Bronchial epithelial cell (primary cell): ENCODE measurements at regions not wholly inside any gene's neighbourhood (a gene's known extent, or its start where the extent isn't known, plus 50 kb on each side); places are given as distances from the start of the nearest gene placed in this dataset.

Experiments used
- DNase-seq: peaks from one replicate; pipeline ENCODE4 v3.0.0-alpha.2; 2010; ENCODE audit warnings: low read depth
- FAIRE-seq: peaks from 2 replicates; lab custom pipeline; 2011; peaks lifted over from hg19 to GRCh38; lab: Jason Lieb, UNC
- H3K27me3 ChIP-seq: 2 replicates; pipeline ENCODE4 v1.5.1; 2011; ENCODE audit warnings: low read length; ENCODE audit not compliant: control insufficient read depth, insufficient read depth
- H3K36me3 ChIP-seq: 2 replicates; pipeline ENCODE4 v1.5.1; 2011; ENCODE audit warnings: low read length; ENCODE audit not compliant: control insufficient read depth, insufficient read depth
- H3K4me3 ChIP-seq: 2 replicates; pipeline ENCODE4 v1.5.1; 2011; ENCODE audit warnings: mild to moderate bottlenecking, low read depth, low read length, control low read depth
- TF ChIP-seq, protein P1 (sequence below): IDR thresholded peaks from 2 replicates; pipeline ENCODE4 v1.5.1; 2011; ENCODE audit warnings: mild to moderate bottlenecking, moderate library complexity, low read length, control low read depth, inconsistent platforms; ENCODE audit not compliant: insufficient read depth, severe bottlenecking

DNA sequence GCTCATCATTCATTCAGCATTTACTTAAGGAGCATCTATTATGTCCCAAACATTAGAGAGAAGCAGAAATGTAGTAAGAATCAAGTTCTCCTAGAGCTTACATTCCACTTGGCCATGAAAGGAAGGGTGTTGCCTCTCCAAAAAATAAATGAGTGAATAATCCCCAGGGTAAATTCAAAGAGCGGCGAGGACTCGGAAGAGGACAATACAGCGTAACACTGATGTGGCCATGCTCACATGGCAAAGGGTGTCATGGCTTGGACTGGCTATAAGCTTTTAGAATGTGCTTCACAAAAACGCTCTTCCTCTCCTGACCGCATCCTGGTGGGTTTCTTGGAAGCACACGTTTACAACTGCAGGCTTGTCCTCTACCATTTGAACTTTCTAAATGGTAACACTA, 290.2 kb downstream of the IRS2 start:
- DNase-seq (peak; percentile 7), FAIRE-seq (no peak)
- Histone ChIP-seq H3K4me3 (no peak overlapping the region), H3K27me3 (no peaks in the 10 kb centered on the region), H3K36me3 (no peaks in the 10 kb centered on the region)
- TF ChIP-seq, protein P1, sequence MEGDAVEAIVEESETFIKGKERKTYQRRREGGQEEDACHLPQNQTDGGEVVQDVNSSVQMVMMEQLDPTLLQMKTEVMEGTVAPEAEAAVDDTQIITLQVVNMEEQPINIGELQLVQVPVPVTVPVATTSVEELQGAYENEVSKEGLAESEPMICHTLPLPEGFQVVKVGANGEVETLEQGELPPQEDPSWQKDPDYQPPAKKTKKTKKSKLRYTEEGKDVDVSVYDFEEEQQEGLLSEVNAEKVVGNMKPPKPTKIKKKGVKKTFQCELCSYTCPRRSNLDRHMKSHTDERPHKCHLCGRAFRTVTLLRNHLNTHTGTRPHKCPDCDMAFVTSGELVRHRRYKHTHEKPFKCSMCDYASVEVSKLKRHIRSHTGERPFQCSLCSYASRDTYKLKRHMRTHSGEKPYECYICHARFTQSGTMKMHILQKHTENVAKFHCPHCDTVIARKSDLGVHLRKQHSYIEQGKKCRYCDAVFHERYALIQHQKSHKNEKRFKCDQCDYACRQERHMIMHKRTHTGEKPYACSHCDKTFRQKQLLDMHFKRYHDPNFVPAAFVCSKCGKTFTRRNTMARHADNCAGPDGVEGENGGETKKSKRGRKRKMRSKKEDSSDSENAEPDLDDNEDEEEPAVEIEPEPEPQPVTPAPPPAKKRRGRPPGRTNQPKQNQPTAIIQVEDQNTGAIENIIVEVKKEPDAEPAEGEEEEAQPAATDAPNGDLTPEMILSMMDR = no peak

DNA sequence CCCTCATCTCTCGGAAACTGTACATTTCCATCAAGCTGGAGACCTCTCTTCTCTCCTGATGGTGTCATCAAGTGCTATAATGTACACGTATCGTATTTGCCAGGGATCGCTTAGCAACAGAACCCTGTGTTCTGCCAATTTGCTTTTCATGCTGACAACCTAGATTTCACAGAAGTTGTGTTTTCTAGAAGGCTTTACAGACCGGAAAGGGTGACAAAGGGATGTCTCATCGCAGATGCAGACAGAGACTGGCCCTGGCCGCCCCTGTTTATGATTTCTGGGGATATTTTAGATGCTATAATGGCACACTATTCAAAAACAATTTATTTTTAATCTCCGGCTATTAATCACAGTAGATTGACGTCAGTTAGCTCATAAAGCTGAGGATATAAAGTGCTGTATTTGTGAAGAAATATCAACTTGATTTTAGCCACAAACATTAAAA, 291.4 kb downstream of the IRS2 start:
- FAIRE-seq (no peak), DNase-seq (peak; percentile 92)
- TF ChIP-seq, protein P1 = no peak
- no peaks in the 10 kb centered on the region for H3K27me3 ChIP-seq
- no peaks in the 10 kb centered on the region for H3K36me3 ChIP-seq
- no peak overlapping the region for H3K4me3 ChIP-seq

DNA sequence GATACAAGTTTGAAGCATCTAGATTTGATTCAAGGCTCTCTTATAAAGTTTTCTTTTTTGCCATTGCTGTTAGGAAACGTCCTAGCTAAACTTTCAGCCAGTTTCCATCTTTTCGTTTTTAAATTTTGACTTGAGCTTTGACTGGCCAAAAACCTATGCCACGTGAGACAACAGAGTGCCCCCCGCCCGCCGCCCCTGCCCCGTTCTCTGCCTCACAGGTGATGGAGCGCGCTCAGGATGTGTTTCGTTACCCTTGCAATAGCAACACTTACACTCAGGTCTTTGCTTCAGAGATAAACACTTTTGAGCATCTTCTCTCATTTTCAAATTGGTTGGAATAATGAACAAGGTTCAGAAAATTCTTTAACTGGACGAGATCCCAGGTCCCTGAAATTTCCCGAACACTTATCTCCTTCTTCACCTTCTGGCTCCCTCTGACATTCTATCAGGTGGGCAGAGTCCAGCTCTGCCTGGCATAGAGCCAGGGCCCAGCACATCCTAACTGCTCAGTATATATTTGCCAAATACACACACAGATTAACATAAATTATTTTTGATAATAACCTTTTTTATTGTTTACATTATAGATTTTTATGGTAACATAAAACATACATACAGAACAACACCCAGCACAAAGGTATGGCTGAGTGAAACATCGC, 301.1 kb downstream of the IRS2 start:
- H3K36me3 ChIP-seq = no peaks in the 10 kb centered on the region
- FAIRE-seq (no peak), DNase-seq (no peak)
- TF ChIP-seq, protein P1 = no peak
- no peaks in the 10 kb centered on the region for H3K27me3 ChIP-seq
- no peak overlapping the region for H3K4me3 ChIP-seq

DNA sequence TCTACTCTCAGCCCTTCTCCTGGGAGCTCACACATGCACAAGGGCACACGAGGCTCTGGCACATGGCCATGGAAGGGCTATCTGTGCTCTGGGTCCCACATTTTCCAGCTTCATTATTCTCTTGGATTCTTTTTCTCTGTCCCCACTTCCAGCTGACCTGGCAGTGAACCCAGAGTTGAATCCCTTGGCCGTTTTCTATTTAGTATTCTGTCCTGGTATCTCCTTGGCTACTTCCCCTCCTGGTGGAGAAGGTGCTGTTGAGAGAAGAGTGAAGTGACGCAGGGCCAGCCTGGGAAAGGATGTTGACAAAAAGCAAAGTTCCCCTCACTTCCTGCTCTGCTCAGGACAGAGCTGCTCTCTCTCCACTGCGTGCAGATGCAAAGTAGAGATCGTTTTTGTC, 303.1 kb downstream of the IRS2 start:
- no peak overlapping the region for H3K4me3 ChIP-seq
- DNase-seq = no peak
- no peaks in the 10 kb centered on the region for H3K36me3 ChIP-seq
- FAIRE-seq = no peak
- H3K27me3 ChIP-seq = no peaks in the 10 kb centered on the region
- TF ChIP-seq, protein P1 = no peak

DNA sequence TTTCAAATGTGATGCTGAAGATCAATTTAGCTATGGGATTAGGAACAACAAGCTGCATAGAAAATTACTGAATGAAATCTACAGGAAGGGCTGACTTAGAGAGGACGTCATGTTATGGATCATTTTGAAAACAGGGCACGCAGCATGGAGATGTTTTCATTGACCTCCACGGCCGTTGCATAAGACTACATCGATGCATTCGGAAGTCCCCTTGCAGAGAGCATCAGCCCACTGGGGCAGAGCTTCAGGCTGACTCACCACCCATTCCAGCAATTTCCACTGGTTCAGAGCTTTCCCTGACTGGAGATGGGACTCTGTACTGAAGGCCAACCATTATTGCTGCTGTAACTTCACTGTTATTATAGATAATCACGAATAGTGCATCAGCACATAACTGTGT, 305.3 kb downstream of the IRS2 start:
- TF ChIP-seq, protein P1 = no peak
- Histone ChIP-seq H3K4me3 (no peak overlapping the region), H3K36me3 (no peaks in the 10 kb centered on the region), H3K27me3 (no peaks in the 10 kb centered on the region)
- DNase-seq (no peak), FAIRE-seq (peak; percentile 60)
